IPS-18a (cell line): ENCODE measurements at regions not wholly inside any gene's neighbourhood (a gene's known extent, or its start where the extent isn't known, plus 50 kb on each side); places are given as distances from the start of the nearest gene placed in this dataset.

Experiments used
- H3K27ac ChIP-seq: one replicate; pipeline ENCODE4 v1.5.1; 2013; ENCODE audit warnings: low read length
- H3K27me3 ChIP-seq: one replicate; pipeline ENCODE4 v1.6.1; 2013; ENCODE audit warnings: mild to moderate bottlenecking, low read length; ENCODE audit not compliant: control insufficient read depth, insufficient read depth
- H3K36me3 ChIP-seq: one replicate; pipeline ENCODE4 v1.6.1; 2013; ENCODE audit warnings: low read depth, low read length; ENCODE audit not compliant: control insufficient read depth
- H3K4me1 ChIP-seq: one replicate; pipeline ENCODE4 v1.6.1; 2013; ENCODE audit warnings: low read depth, low read length; ENCODE audit not compliant: control insufficient read depth
- H3K4me3 ChIP-seq: one replicate; pipeline ENCODE4 v1.5.1; 2013; ENCODE audit warnings: low read length
- H3K9ac ChIP-seq: one replicate; pipeline ENCODE4 v1.6.1; 2013; ENCODE audit warnings: mild to moderate bottlenecking, low read length, moderate library complexity
- H3K9me3 ChIP-seq: one replicate; pipeline ENCODE4 v1.6.1; 2013; ENCODE audit warnings: low read depth, low read length; ENCODE audit not compliant: control insufficient read depth

- no peaks in the 10 kb centered on the region for H3K36me3 ChIP-seq
- H3K4me1 ChIP-seq: peaks cover 11% of the 10 kb centered on the region
- no peak overlapping the region for H3K4me3 ChIP-seq
- H3K9me3 ChIP-seq: no peaks in the 10 kb centered on the region
- no peak overlapping the region for H3K9ac ChIP-seq
- H3K27me3 ChIP-seq: peaks cover 22% of the 10 kb centered on the region
- no peak overlapping the region for H3K27ac ChIP-seq
Observed at GRCh38 chr2:121072784-121073183, 212.2 kb downstream of the TFCP2L1 start.

DNA sequence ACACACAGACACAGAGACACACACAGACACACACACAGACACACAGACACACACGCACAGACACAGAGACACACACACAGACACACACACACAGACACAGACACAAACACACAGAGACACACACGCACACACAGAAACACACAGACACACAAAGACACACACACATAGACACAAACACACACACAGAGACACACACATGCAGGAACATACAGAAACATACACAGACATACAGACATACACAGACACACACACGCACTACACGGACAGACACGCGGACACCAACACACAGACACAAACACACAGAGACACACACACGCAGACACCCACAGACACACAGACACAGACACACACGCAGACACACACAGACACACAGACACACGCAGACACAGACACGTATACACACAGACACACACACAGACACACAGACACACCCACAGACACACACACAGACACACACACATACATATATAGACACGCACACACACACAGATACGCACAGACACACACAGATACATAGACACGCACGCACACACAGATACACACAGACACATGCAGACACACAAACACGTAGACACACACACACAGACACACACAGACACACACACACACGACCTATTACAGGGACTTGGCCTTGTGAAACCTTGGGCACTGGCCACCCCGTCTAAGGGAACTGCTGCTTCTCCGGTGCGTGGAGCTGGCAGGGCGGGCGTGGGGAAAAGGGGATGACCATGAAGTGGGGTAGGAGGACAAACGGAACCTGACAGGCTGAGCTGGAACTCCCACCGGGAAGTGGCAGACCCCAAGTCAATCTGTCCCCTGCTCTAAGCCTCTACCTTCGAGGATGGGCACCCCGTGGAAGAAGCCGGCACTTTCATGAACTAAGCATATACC lies 211.4 kb downstream of the TFCP2L1 start:
- H3K4me3 ChIP-seq: no peak overlapping the region
- H3K9me3 ChIP-seq: no peaks in the 10 kb centered on the region
- H3K27ac ChIP-seq: no peak overlapping the region
- peaks cover 11% of the 10 kb centered on the region for H3K4me1 ChIP-seq
- peaks cover 22% of the 10 kb centered on the region for H3K27me3 ChIP-seq
- H3K9ac ChIP-seq: no peak overlapping the region
- no peaks in the 10 kb centered on the region for H3K36me3 ChIP-seq

DNA sequence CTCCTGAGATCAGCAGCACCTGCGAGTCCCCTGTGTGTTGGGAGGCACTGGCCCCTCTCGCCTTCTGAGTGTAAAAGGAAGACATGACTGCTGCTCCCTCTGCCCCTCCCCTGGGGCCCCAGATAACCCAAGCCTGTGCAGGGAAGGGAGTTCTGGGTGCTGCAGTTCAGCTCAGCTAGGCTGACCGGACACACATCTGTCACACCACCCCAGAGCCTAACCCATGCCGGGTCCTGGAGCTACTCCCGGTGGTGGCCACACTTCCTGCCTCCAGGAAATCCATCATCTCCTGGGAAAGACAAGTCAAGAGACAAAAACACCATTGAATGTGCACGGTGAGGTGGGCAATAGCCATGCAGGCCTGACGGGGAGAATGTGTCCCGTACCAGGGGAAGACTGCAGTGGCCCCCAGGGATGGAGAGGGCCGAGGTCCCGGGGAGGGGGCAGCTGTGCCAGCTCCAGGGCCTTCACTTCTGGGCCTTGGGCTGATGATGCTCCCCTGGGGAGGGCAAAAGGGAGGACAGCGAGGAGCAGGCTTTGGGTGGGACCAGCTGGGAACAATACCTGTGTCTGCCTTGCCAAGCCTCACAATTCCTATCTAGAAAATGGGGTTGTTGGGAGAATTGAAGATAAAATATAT lies 210.6 kb downstream of the TFCP2L1 start:
- no peak overlapping the region for H3K9ac ChIP-seq
- H3K36me3 ChIP-seq: no peaks in the 10 kb centered on the region
- no peaks in the 10 kb centered on the region for H3K9me3 ChIP-seq
- H3K27me3 ChIP-seq: peaks cover 22% of the 10 kb centered on the region
- H3K4me3 ChIP-seq: no peak overlapping the region
- peaks cover 11% of the 10 kb centered on the region for H3K4me1 ChIP-seq
- no peak overlapping the region for H3K27ac ChIP-seq

DNA sequence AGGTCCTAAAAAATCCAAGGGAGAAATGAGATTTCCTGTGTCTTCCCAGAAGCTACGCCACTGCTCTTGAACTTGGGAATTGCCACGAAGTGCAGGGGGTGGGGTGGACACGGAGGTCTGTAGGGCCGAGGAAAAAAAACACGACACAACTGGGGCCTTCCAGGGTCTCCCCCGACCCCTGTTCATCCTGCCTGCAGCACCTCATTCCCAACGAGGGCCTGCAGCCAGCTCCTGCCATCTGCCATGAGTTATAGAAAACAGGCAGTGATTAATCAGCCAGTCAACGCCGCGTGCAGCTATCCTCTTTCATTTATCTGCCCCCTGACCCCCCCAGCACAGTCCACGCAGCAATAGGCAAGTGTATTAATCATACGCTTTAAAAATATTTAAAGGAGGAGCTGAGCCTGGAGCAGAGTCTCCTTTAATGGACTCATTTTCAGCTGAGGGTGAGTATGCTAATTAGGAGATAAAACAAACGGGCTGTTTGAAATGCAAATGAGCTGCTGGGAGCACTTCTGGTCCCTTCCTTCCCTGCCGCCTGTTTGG lies 209.9 kb downstream of the TFCP2L1 start:
- Histone ChIP-seq H3K27me3 (peaks cover 22% of the 10 kb centered on the region), H3K4me3 (peak overlapping the region; percentile 47), H3K4me1 (peaks cover 11% of the 10 kb centered on the region), H3K36me3 (no peaks in the 10 kb centered on the region), H3K27ac (no peak overlapping the region), H3K9me3 (no peaks in the 10 kb centered on the region), H3K9ac (peak overlapping the region; percentile 57)

DNA sequence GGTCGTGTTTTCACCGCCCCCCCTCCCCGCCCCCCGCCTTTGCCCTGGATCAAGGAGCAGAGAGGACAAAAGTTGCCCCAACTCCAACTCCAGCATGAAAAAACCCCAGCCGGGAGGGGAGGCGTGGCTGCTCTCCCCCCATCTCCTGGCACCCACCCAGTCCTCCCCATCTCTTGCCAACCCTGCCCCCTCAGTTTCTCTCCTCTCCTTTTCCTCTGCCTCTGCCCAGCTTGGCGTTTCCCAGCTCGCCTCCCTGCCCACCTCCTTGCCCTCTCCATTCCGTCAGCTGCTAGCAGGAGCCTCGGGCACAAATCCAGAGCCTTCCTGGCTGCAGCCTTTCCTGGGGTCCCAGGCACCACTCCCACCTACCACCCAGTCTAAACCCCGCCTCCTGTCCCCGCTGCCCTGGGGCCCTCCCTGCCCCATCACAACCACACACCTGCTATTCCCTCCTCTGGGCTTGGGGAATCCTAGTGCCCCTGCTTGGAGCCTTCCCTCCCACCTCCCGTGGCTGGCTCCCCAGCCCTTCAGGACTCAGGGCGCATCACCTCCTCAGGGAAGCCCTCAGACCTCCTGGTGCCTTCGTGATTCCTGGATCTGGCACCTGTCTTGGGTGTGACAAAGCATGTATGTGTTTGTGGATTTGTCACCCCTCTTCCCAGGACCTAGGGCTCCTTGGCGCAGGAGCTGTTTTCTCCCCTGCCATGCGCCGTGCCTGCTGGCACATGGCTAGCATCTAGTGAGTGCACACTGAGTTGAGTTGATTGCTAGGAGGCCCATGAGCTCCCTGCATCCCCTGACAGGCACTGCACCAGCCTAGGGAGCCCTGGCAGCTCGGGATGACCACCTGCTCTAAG lies 209.1 kb downstream of the TFCP2L1 start:
- H3K4me3 ChIP-seq: peak overlapping the region; percentile 47
- no peaks in the 10 kb centered on the region for H3K36me3 ChIP-seq
- H3K9me3 ChIP-seq: no peaks in the 10 kb centered on the region
- peaks cover 22% of the 10 kb centered on the region for H3K27me3 ChIP-seq
- no peak overlapping the region for H3K27ac ChIP-seq
- H3K9ac ChIP-seq: peak overlapping the region; percentile 57
- H3K4me1 ChIP-seq: peaks cover 11% of the 10 kb centered on the region

GRCh38 chr2:121076498-121076820 lies 208.5 kb downstream of the TFCP2L1 start:
- H3K4me3 ChIP-seq: peak overlapping the region; percentile 44
- no peak overlapping the region for H3K27ac ChIP-seq
- H3K9me3 ChIP-seq: no peaks in the 10 kb centered on the region
- no peaks in the 10 kb centered on the region for H3K36me3 ChIP-seq
- H3K9ac ChIP-seq: no peak overlapping the region
- H3K27me3 ChIP-seq: peaks cover 22% of the 10 kb centered on the region
- H3K4me1 ChIP-seq: peaks cover 11% of the 10 kb centered on the region

GRCh38 chr2:121076885-121077549 lies 208.0 kb downstream of the TFCP2L1 start:
- H3K27ac ChIP-seq: no peak overlapping the region
- H3K4me1 ChIP-seq: peaks cover 11% of the 10 kb centered on the region
- H3K9me3 ChIP-seq: no peaks in the 10 kb centered on the region
- H3K27me3 ChIP-seq: peaks cover 22% of the 10 kb centered on the region
- H3K4me3 ChIP-seq: peak overlapping the region; percentile 44
- H3K9ac ChIP-seq: no peak overlapping the region
- no peaks in the 10 kb centered on the region for H3K36me3 ChIP-seq

GRCh38 chr2:121078899-121079298 lies 206.1 kb downstream of the TFCP2L1 start:
- H3K9ac ChIP-seq: no peak overlapping the region
- peaks cover 22% of the 10 kb centered on the region for H3K27me3 ChIP-seq
- no peaks in the 10 kb centered on the region for H3K9me3 ChIP-seq
- no peaks in the 10 kb centered on the region for H3K36me3 ChIP-seq
- no peak overlapping the region for H3K4me3 ChIP-seq
- H3K27ac ChIP-seq: no peak overlapping the region
- H3K4me1 ChIP-seq: peaks cover 11% of the 10 kb centered on the region

GRCh38 chr2:121080013-121080772 lies 204.8 kb downstream of the TFCP2L1 start:
- no peak overlapping the region for H3K4me3 ChIP-seq
- no peaks in the 10 kb centered on the region for H3K36me3 ChIP-seq
- no peaks in the 10 kb centered on the region for H3K9me3 ChIP-seq
- H3K9ac ChIP-seq: no peak overlapping the region
- H3K27ac ChIP-seq: no peak overlapping the region
- H3K27me3 ChIP-seq: peaks cover 22% of the 10 kb centered on the region
- H3K4me1 ChIP-seq: peaks cover 11% of the 10 kb centered on the region

DNA sequence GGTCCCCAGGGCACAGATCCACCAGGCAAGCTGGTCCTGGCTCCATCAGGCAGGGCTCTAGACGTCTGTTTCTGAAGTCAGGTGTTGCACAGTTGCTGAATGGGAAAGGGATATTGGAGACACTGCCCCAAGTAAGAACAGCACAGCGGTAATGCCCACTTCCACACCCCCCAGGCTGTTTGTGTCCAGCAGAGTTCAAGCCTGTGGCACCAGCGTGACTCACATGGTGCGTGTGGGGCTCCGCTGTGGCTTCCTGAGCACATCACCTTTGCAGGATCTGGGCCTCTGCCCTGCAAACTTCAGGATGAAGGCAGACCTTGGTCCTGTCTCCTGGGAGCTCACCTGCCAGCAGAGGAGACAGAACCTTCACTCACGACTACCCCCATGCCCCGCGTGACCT lies 203.3 kb downstream of the TFCP2L1 start:
- H3K9me3 ChIP-seq: no peaks in the 10 kb centered on the region
- no peak overlapping the region for H3K4me3 ChIP-seq
- peaks cover 8% of the 10 kb centered on the region for H3K27me3 ChIP-seq
- no peaks in the 10 kb centered on the region for H3K4me1 ChIP-seq
- no peak overlapping the region for H3K9ac ChIP-seq
- no peaks in the 10 kb centered on the region for H3K36me3 ChIP-seq
- no peak overlapping the region for H3K27ac ChIP-seq
